Nephron (organoid): ENCODE measurements at regions not wholly inside any gene's neighbourhood (a gene's known extent, or its start where the extent isn't known, plus 50 kb on each side); places are given as distances from the start of the nearest gene placed in this dataset.

ENCODE experiments used
- H3K27ac Mint-ChIP-seq, 3 experiments: 2 replicates each; pipeline ENCODE4 v1.8.0; 2020; ENCODE audit warnings: mixed read lengths in 3 of 3, mild to moderate bottlenecking in 2 of 3, moderate library complexity in 1 of 3
- H3K27me3 Mint-ChIP-seq: 2 replicates; pipeline ENCODE4 v1.8.0; 2021; ENCODE audit warnings: low read depth, mild to moderate bottlenecking, moderate library complexity, mixed read lengths
- H3K36me3 Mint-ChIP-seq: 2 replicates; pipeline ENCODE4 v1.8.0; 2020; ENCODE audit warnings: low read depth, mixed read lengths
- H3K4me1 Mint-ChIP-seq: 2 replicates; pipeline ENCODE4 v1.8.0; 2020; ENCODE audit warnings: mixed read lengths
- H3K4me3 Mint-ChIP-seq, 3 experiments: 2 replicates each; pipeline ENCODE4 v1.8.0; 2020; ENCODE audit warnings: mild to moderate bottlenecking in 3 of 3, mixed read lengths in 3 of 3, moderate library complexity in 2 of 3
- H3K9me3 Mint-ChIP-seq: 2 replicates; pipeline ENCODE4 v1.8.0; 2020; ENCODE audit warnings: mixed read lengths
- CTCF ChIP-seq, 3 experiments: fragments of 200-600 bp; sonication (generic); IDR thresholded peaks; one replicate each; pipeline ENCODE4 v1.5.0; 2021; ENCODE audit warnings: antibody characterized with exemption in 3 of 3; ENCODE audit not compliant: unreplicated experiment in 3 of 3

- H3K27ac Mint-ChIP-seq, result peak overlapping the region in 1 of 3 experiments; percentile 25
- H3K27me3 Mint-ChIP-seq, result peaks cover 28% of the 10 kb centered on the region
- H3K9me3 Mint-ChIP-seq, result no peaks in the 10 kb centered on the region
- no peak for TF ChIP-seq CTCF (IDR thresholded peaks at IDR 0.05; ENCODE audit: unreplicated experiment in 3 of 3)
- no peak overlapping the region for H3K4me3 Mint-ChIP-seq
- H3K36me3 Mint-ChIP-seq, result no peaks in the 10 kb centered on the region
- H3K4me1 Mint-ChIP-seq, result peaks cover 37% of the 10 kb centered on the region
Measured at GRCh38 chr20:50287512-50287911, 96.9 kb downstream of the CEBPB start.

GRCh38 chr20:50288128-50288623 lies 97.5 kb downstream of the CEBPB start:
- Mint-ChIP-seq H3K27ac (peak overlapping the region in 1 of 3 experiments; percentile 25), H3K36me3 (no peaks in the 10 kb centered on the region), H3K27me3 (peaks cover 22% of the 10 kb centered on the region), H3K4me3 (no peak overlapping the region), H3K9me3 (no peaks in the 10 kb centered on the region), H3K4me1 (peaks cover 35% of the 10 kb centered on the region)
- no peak for TF ChIP-seq CTCF (IDR thresholded peaks at IDR 0.05; ENCODE audit: unreplicated experiment in 3 of 3)

- H3K4me1 Mint-ChIP-seq, result peaks cover 28% of the 10 kb centered on the region
- H3K36me3 Mint-ChIP-seq, result no peaks in the 10 kb centered on the region
- H3K27ac Mint-ChIP-seq, result peak overlapping the region in 1 of 3 experiments; percentile 11
- no peak overlapping the region for H3K4me3 Mint-ChIP-seq
- no peak for TF ChIP-seq CTCF (IDR thresholded peaks at IDR 0.05; ENCODE audit: unreplicated experiment in 3 of 3)
- no peaks in the 10 kb centered on the region for H3K9me3 Mint-ChIP-seq
- H3K27me3 Mint-ChIP-seq, result peaks cover 26% of the 10 kb centered on the region
Measured at GRCh38 chr20:50289581-50289980, 99.0 kb downstream of the CEBPB start.

- H3K27me3 Mint-ChIP-seq, result peaks cover 29% of the 10 kb centered on the region
- H3K4me3 Mint-ChIP-seq, result no peak overlapping the region
- peak overlapping the region in 1 of 3 experiments; percentile 11 for H3K27ac Mint-ChIP-seq
- peaks cover 28% of the 10 kb centered on the region for H3K4me1 Mint-ChIP-seq
- H3K36me3 Mint-ChIP-seq, result no peaks in the 10 kb centered on the region
- H3K9me3 Mint-ChIP-seq, result no peaks in the 10 kb centered on the region
- no peak for TF ChIP-seq CTCF (IDR thresholded peaks at IDR 0.05; ENCODE audit: unreplicated experiment in 3 of 3)
Measured at GRCh38 chr20:50290112-50290511, 99.5 kb downstream of the CEBPB start.

GRCh38 chr20:50290808-50291207 lies 100.2 kb downstream of the CEBPB start:
- no peaks in the 10 kb centered on the region for H3K9me3 Mint-ChIP-seq
- TF ChIP-seq CTCF (IDR thresholded peaks at IDR 0.05; ENCODE audit: unreplicated experiment in 3 of 3), result no peak
- peaks cover 29% of the 10 kb centered on the region for H3K27me3 Mint-ChIP-seq
- no peak overlapping the region for H3K4me3 Mint-ChIP-seq
- peak overlapping the region in 2 of 3 experiments; percentile 11 to 61 for H3K27ac Mint-ChIP-seq
- no peaks in the 10 kb centered on the region for H3K36me3 Mint-ChIP-seq
- peaks cover 25% of the 10 kb centered on the region for H3K4me1 Mint-ChIP-seq
